Natural killer cell (primary cell): ENCODE measurements at regions not wholly inside any gene's neighbourhood (a gene's known extent, or its start where the extent isn't known, plus 50 kb on each side); places are given as distances from the start of the nearest gene placed in this dataset.

Experiments used
- ATAC-seq, 3 donors: fragments of 150-1000 bp in 2 of 3; fragments of 200-7000 bp in 1 of 3; cut with Tn5 transposase; 1 replicate in 1 of 3; 2 replicates in 2 of 3; pipeline ENCODE4 v1.10.0; 2021; ENCODE audit warnings: mild to moderate bottlenecking in 2 of 3, moderate library complexity in 2 of 3
- DNase-seq, 2 donors: peaks; one replicate each; pipeline versions ENCODE4 v3.0.0 to v3.0.0-alpha.2; 2013 to 2021; ENCODE audit warnings: mixed read lengths in 1 of 2
- H3K27ac ChIP-seq: one replicate; pipeline ENCODE4 v1.5.1; 2013; ENCODE audit warnings: mild to moderate bottlenecking, low read length
- H3K27me3 ChIP-seq: one replicate; pipeline ENCODE4 v1.6.1; 2013; ENCODE audit warnings: low read length; ENCODE audit not compliant: control insufficient read depth, insufficient read depth
- H3K36me3 ChIP-seq: one replicate; pipeline ENCODE4 v1.6.1; 2013; ENCODE audit warnings: low read length; ENCODE audit not compliant: control insufficient read depth, insufficient read depth
- H3K4me1 ChIP-seq: one replicate; pipeline ENCODE4 v1.6.1; 2013; ENCODE audit warnings: low read length; ENCODE audit not compliant: control insufficient read depth, insufficient read depth
- H3K4me3 ChIP-seq: one replicate; pipeline ENCODE4 v1.5.1; 2013; ENCODE audit warnings: low read length
- H3K9me3 ChIP-seq: one replicate; pipeline ENCODE4 v1.6.1; 2013; ENCODE audit warnings: low read length; ENCODE audit not compliant: control insufficient read depth, insufficient read depth
- H3K27ac Mint-ChIP-seq, 2 donors: one replicate each; pipeline ENCODE4 v1.8.0; 2022; ENCODE audit warnings: mild to moderate bottlenecking in 2 of 2, mixed read lengths in 2 of 2, moderate library complexity in 1 of 2
- H3K27me3 Mint-ChIP-seq, 2 donors: one replicate each; pipeline ENCODE4 v1.8.0; 2022; ENCODE audit warnings: low read depth in 2 of 2, mixed read lengths in 2 of 2
- H3K36me3 Mint-ChIP-seq: one replicate; pipeline ENCODE4 v1.8.0; 2022; ENCODE audit warnings: mixed read lengths
- H3K4me1 Mint-ChIP-seq, 2 donors: one replicate each; pipeline ENCODE4 v1.8.0; 2022; ENCODE audit warnings: mixed read lengths in 2 of 2
- H3K4me3 Mint-ChIP-seq: one replicate; pipeline ENCODE4 v1.8.0; 2022; ENCODE audit warnings: mild to moderate bottlenecking, moderate library complexity, mixed read lengths
- H3K9me3 Mint-ChIP-seq, 2 donors: one replicate each; pipeline ENCODE4 v1.8.0; 2022; ENCODE audit warnings: mixed read lengths in 2 of 2
- CTCF ChIP-seq: fragments of 200-600 bp; IDR thresholded peaks from one replicate; pipeline ENCODE4 v1.8.0; 2022; ENCODE audit warnings: antibody characterized with exemption
- WGBS: methylation state at CpG from one replicate; pipeline ENCODE4 v1.1.7; 2013; ENCODE audit warnings: missing lambda C conversion rate; ENCODE audit not compliant: insufficient coverage; 5-methylcytosine and 5-hydroxymethylcytosine counted together
- intact Hi-C: fragments of 100-400 bp; cut with micrococcal nuclease; formaldehyde crosslinking; loops from one replicate; pipeline ENCODE4 v1.14.2; 2022

- H3K9me3 Mint-ChIP-seq = no peaks in the 10 kb centered on the region
- H3K36me3 ChIP-seq = no peaks in the 10 kb centered on the region
- no peak overlapping the region for H3K4me3 ChIP-seq
- no peak overlapping the region for H3K4me3 Mint-ChIP-seq
- no peak for ATAC-seq
- peaks cover 9% of the 10 kb centered on the region for H3K4me1 ChIP-seq
- H3K4me1 Mint-ChIP-seq = peaks cover 0 to 5% of the 10 kb centered on the region in 2 donors
- no peak overlapping the region for H3K27ac Mint-ChIP-seq
- intact Hi-C loops = no loop called here
- 88% methylated on average over 10 of the region's 10 CpGs for WGBS
- H3K27me3 Mint-ChIP-seq = peaks cover 30 to 33% of the 10 kb centered on the region in 2 donors
- no peaks in the 10 kb centered on the region for H3K36me3 Mint-ChIP-seq
- DNase-seq = no peak
- H3K9me3 ChIP-seq = no peaks in the 10 kb centered on the region
- no peak for TF ChIP-seq CTCF
- no peak overlapping the region for H3K27ac ChIP-seq
- H3K27me3 ChIP-seq = peaks cover 3% of the 10 kb centered on the region
Observed at GRCh38 chr10:3235395-3235794, 62.8 kb upstream of the PITRM1 start.

GRCh38 chr10:3233486-3233990 lies 61.0 kb upstream of the PITRM1 start:
- DNase-seq (no peak), ATAC-seq (no peak)
- Histone ChIP-seq H3K27me3 (no peaks in the 10 kb centered on the region), H3K36me3 (no peaks in the 10 kb centered on the region), H3K27ac (no peak overlapping the region), H3K4me3 (no peak overlapping the region), H3K4me1 (peaks cover 8% of the 10 kb centered on the region), H3K9me3 (no peaks in the 10 kb centered on the region)
- no peaks in the 10 kb centered on the region for H3K36me3 Mint-ChIP-seq
- intact Hi-C loops = no loop called here
- no peaks in the 10 kb centered on the region for H3K9me3 Mint-ChIP-seq
- H3K4me3 Mint-ChIP-seq = no peak overlapping the region
- no peak overlapping the region for H3K27ac Mint-ChIP-seq
- TF ChIP-seq CTCF = no peak
- WGBS = 89% methylated on average over 5 of the region's 5 CpGs
- H3K27me3 Mint-ChIP-seq = peaks cover 18 to 24% of the 10 kb centered on the region in 2 donors
- H3K4me1 Mint-ChIP-seq = no peaks in the 10 kb centered on the region

- Histone ChIP-seq H3K4me1 (peaks cover 21% of the 10 kb centered on the region), H3K4me3 (no peak overlapping the region), H3K27ac (no peak overlapping the region), H3K27me3 (no peaks in the 10 kb centered on the region), H3K36me3 (no peaks in the 10 kb centered on the region), H3K9me3 (no peaks in the 10 kb centered on the region)
- Mint-ChIP-seq H3K9me3 (no peaks in the 10 kb centered on the region), H3K4me3 (no peak overlapping the region), H3K27me3 (peaks cover 16 to 24% of the 10 kb centered on the region in 2 donors), H3K27ac (no peak overlapping the region), H3K4me1 (no peaks in the 10 kb centered on the region), H3K36me3 (no peaks in the 10 kb centered on the region)
- WGBS = 92% methylated on average over 11 of the region's 12 CpGs
- TF ChIP-seq CTCF = no peak
- intact Hi-C loops = no loop called here
- no peak for DNase-seq
- no peak for ATAC-seq
Observed at GRCh38 chr10:3231951-3232730, 59.6 kb upstream of the PITRM1 start.

GRCh38 chr10:3229815-3230214 lies 57.2 kb upstream of the PITRM1 start:
- no peak overlapping the region for H3K4me3 Mint-ChIP-seq
- no peak overlapping the region for H3K27ac Mint-ChIP-seq
- no peaks in the 10 kb centered on the region for H3K27me3 ChIP-seq
- H3K4me1 Mint-ChIP-seq = no peaks in the 10 kb centered on the region
- no peak for TF ChIP-seq CTCF
- no peak for DNase-seq
- peaks cover 12 to 24% of the 10 kb centered on the region in 2 donors for H3K27me3 Mint-ChIP-seq
- no peak for ATAC-seq
- no peaks in the 10 kb centered on the region for H3K36me3 Mint-ChIP-seq
- H3K27ac ChIP-seq = no peak overlapping the region
- no peaks in the 10 kb centered on the region for H3K36me3 ChIP-seq
- H3K4me3 ChIP-seq = no peak overlapping the region
- intact Hi-C loops = loop anchor here (5.0 to 10.0 kb wide), 2 partner anchors 527 to 715 kb away; no protein-coding TSS in a partner anchor
- WGBS = 65% methylated on average over 2 of the region's 3 CpGs
- H3K9me3 ChIP-seq = no peaks in the 10 kb centered on the region
- H3K9me3 Mint-ChIP-seq = no peaks in the 10 kb centered on the region
- peaks cover 21% of the 10 kb centered on the region for H3K4me1 ChIP-seq
